PFSK-1 (cell line): ENCODE measurements at regions not wholly inside any gene's neighbourhood (a gene's known extent, or its start where the extent isn't known, plus 50 kb on each side); places are given as distances from the start of the nearest gene placed in this dataset.

Experiments used
- FOXP2 ChIP-seq: optimal IDR thresholded peaks from 2 replicates; pipeline ENCODE3; 2011; ENCODE audit warnings: borderline replicate concordance, control low read depth, inconsistent platforms; ENCODE audit not compliant: insufficient read depth; ENCODE audit errors: extremely low read length, extremely low read depth
- SIN3A ChIP-seq: IDR thresholded peaks from 2 replicates; pipeline ENCODE4 v1.6.1; 2012; ENCODE audit warnings: mild to moderate bottlenecking, low read length, moderate library complexity, borderline replicate concordance; ENCODE audit not compliant: insufficient read depth
- TF ChIP-seq, protein P1 (sequence below), 2 experiments: IDR thresholded peaks; 2 replicates each; pipeline versions ENCODE4 v1.6.1 to v1.8.0; 2011 to 2012; ENCODE audit warnings: low read depth in 2 of 2, low read length in 2 of 2, control low read depth in 1 of 2, inconsistent platforms in 1 of 2, mild to moderate bottlenecking in 1 of 2, moderate library complexity in 1 of 2; ENCODE audit not compliant: insufficient read depth in 1 of 2

- TF ChIP-seq, protein P1, sequence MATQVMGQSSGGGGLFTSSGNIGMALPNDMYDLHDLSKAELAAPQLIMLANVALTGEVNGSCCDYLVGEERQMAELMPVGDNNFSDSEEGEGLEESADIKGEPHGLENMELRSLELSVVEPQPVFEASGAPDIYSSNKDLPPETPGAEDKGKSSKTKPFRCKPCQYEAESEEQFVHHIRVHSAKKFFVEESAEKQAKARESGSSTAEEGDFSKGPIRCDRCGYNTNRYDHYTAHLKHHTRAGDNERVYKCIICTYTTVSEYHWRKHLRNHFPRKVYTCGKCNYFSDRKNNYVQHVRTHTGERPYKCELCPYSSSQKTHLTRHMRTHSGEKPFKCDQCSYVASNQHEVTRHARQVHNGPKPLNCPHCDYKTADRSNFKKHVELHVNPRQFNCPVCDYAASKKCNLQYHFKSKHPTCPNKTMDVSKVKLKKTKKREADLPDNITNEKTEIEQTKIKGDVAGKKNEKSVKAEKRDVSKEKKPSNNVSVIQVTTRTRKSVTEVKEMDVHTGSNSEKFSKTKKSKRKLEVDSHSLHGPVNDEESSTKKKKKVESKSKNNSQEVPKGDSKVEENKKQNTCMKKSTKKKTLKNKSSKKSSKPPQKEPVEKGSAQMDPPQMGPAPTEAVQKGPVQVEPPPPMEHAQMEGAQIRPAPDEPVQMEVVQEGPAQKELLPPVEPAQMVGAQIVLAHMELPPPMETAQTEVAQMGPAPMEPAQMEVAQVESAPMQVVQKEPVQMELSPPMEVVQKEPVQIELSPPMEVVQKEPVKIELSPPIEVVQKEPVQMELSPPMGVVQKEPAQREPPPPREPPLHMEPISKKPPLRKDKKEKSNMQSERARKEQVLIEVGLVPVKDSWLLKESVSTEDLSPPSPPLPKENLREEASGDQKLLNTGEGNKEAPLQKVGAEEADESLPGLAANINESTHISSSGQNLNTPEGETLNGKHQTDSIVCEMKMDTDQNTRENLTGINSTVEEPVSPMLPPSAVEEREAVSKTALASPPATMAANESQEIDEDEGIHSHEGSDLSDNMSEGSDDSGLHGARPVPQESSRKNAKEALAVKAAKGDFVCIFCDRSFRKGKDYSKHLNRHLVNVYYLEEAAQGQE (IDR thresholded peaks at IDR 0.05; ENCODE audit: insufficient read depth in 1 of 2, low read depth in 2 of 2, low read length in 2 of 2): no peak
- TF ChIP-seq SIN3A (no peak), FOXP2 (no peak)
These were observed 91.6 kb upstream of the RUNX3 start for GRCh38 chr1:25021591-25022215.
